Neural progenitor cell (in vitro differentiated cells): ENCODE measurements at regions not wholly inside any gene's neighbourhood (a gene's known extent, or its start where the extent isn't known, plus 50 kb on each side); places are given as distances from the start of the nearest gene placed in this dataset.

Experiments used
- DNase-seq: peaks from one replicate; pipeline ENCODE4 v3.0.0-alpha.2; 2016; ENCODE audit warnings: low spot score
- H2AFZ ChIP-seq: fragments of 200-600 bp; sonication (generic); replicated peaks from 2 replicates; pipeline ENCODE4 v1.6.1; 2016; ENCODE audit warnings: antibody characterized with exemption
- H3F3A ChIP-seq: fragments of 200-600 bp; sonication (generic); 2 replicates; pipeline ENCODE4 v1.6.1; 2016; ENCODE audit warnings: antibody characterized with exemption, low read depth
- H3K27ac ChIP-seq: fragments of 200-600 bp; sonication (generic); 2 replicates; pipeline ENCODE4 v1.5.1; 2016; ENCODE audit warnings: mild to moderate bottlenecking
- H3K27me3 ChIP-seq: fragments of 200-600 bp; sonication (generic); 2 replicates; pipeline ENCODE4 v1.6.1; 2016; ENCODE audit warnings: mild to moderate bottlenecking, moderate library complexity
- H3K36me3 ChIP-seq: fragments of 200-600 bp; sonication (generic); 2 replicates; pipeline ENCODE4 v1.5.1; 2016
- H3K4me1 ChIP-seq: fragments of 200-600 bp; sonication (generic); 2 replicates; pipeline ENCODE4 v1.6.1; 2016; ENCODE audit warnings: mixed run types
- H3K4me2 ChIP-seq: fragments of 200-600 bp; sonication (generic); 2 replicates; pipeline ENCODE4 v1.6.1; 2016
- H3K4me3 ChIP-seq: fragments of 200-600 bp; sonication (generic); 2 replicates; pipeline ENCODE4 v1.5.1; 2016
- H3K79me2 ChIP-seq: fragments of 200-600 bp; sonication (generic); 2 replicates; pipeline ENCODE4 v1.6.1; 2016; ENCODE audit warnings: low read depth
- H3K9ac ChIP-seq: fragments of 200-600 bp; sonication (generic); 2 replicates; pipeline ENCODE4 v1.6.1; 2016
- H3K9me3 ChIP-seq: fragments of 200-600 bp; sonication (generic); 2 replicates; pipeline ENCODE4 v1.5.1; 2016; ENCODE audit warnings: low read depth
- H4K20me1 ChIP-seq: fragments of 200-600 bp; sonication (generic); 2 replicates; pipeline ENCODE4 v1.6.1; 2016; ENCODE audit warnings: low read depth
- H3K27ac Mint-ChIP-seq: 3 replicates; pipeline ENCODE4 v1.8.0; 2021; ENCODE audit warnings: mixed read lengths
- H3K27me3 Mint-ChIP-seq: 2 replicates; pipeline ENCODE4 v1.8.0; 2022; ENCODE audit warnings: low read depth, mild to moderate bottlenecking, inconsistent platforms, moderate library complexity, mixed read lengths; ENCODE audit not compliant: insufficient read depth
- H3K36me3 Mint-ChIP-seq: 3 replicates; pipeline ENCODE4 v1.8.0; 2021; ENCODE audit warnings: mixed read lengths
- H3K4me1 Mint-ChIP-seq: 3 replicates; pipeline ENCODE4 v1.8.0; 2021; ENCODE audit warnings: mixed read lengths
- H3K4me3 Mint-ChIP-seq: 3 replicates; pipeline ENCODE4 v1.8.0; 2021; ENCODE audit warnings: mild to moderate bottlenecking, moderate library complexity, mixed read lengths
- H3K9me3 Mint-ChIP-seq: 3 replicates; pipeline ENCODE4 v1.8.0; 2020; ENCODE audit warnings: mixed read lengths
- EZH2 ChIP-seq: fragments of 200-600 bp; sonication (generic); IDR thresholded peaks from 2 replicates; pipeline ENCODE4 v1.6.1; 2017; ENCODE audit warnings: antibody characterized with exemption, mild to moderate bottlenecking, moderate library complexity
- EZH2phosphoT487 ChIP-seq: fragments of 200-600 bp; sonication (generic); IDR thresholded peaks from 2 replicates; pipeline ENCODE4 v1.6.1; 2017; ENCODE audit warnings: antibody characterized with exemption
- TF ChIP-seq, protein P1 (sequence below): fragments of 200-600 bp; sonication (generic); IDR thresholded peaks from 2 replicates; pipeline ENCODE4 v1.5.1; 2017; ENCODE audit warnings: antibody characterized with exemption, mild to moderate bottlenecking

DNA sequence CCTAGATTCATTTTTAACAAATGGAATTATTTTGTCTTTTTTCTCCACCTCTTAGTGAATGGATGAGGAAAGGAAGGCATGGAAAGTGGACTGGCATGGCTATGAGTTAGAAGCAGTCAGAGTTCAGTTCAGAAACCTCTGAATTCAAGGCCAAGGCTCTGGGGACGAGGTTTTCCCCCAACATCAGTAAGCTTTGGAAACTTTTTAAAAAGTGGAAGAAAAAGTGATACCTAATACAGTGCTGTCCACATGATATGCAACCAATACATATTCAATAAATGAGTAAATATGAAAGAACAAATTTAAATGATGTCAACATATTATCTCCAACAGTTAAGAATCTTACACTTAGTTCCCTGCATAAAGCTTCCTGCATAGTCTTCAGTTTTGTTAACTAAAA lies 204.7 kb downstream of the HLX start:
- no peak overlapping the region for H3K4me2 ChIP-seq
- no peak overlapping the region for H3K27ac ChIP-seq
- no peak overlapping the region for H3K27ac Mint-ChIP-seq
- no peaks in the 10 kb centered on the region for H3F3A ChIP-seq
- no peaks in the 10 kb centered on the region for H3K36me3 Mint-ChIP-seq
- H3K4me1 ChIP-seq = no peaks in the 10 kb centered on the region
- H3K4me3 ChIP-seq = no peak overlapping the region
- H3K4me1 Mint-ChIP-seq = no peaks in the 10 kb centered on the region
- H2AFZ ChIP-seq = no peak overlapping the region
- TF ChIP-seq, protein P1, sequence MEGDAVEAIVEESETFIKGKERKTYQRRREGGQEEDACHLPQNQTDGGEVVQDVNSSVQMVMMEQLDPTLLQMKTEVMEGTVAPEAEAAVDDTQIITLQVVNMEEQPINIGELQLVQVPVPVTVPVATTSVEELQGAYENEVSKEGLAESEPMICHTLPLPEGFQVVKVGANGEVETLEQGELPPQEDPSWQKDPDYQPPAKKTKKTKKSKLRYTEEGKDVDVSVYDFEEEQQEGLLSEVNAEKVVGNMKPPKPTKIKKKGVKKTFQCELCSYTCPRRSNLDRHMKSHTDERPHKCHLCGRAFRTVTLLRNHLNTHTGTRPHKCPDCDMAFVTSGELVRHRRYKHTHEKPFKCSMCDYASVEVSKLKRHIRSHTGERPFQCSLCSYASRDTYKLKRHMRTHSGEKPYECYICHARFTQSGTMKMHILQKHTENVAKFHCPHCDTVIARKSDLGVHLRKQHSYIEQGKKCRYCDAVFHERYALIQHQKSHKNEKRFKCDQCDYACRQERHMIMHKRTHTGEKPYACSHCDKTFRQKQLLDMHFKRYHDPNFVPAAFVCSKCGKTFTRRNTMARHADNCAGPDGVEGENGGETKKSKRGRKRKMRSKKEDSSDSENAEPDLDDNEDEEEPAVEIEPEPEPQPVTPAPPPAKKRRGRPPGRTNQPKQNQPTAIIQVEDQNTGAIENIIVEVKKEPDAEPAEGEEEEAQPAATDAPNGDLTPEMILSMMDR = no peak
- TF ChIP-seq EZH2phosphoT487 (no peak), EZH2 (no peak)
- H3K36me3 ChIP-seq = no peaks in the 10 kb centered on the region
- H4K20me1 ChIP-seq = no peaks in the 10 kb centered on the region
- DNase-seq = no peak
- H3K4me3 Mint-ChIP-seq = no peak overlapping the region
- H3K27me3 Mint-ChIP-seq = no peaks in the 10 kb centered on the region
- no peaks in the 10 kb centered on the region for H3K79me2 ChIP-seq
- H3K9ac ChIP-seq = no peak overlapping the region
- H3K27me3 ChIP-seq = no peaks in the 10 kb centered on the region
- no peaks in the 10 kb centered on the region for H3K9me3 ChIP-seq
- H3K9me3 Mint-ChIP-seq = no peaks in the 10 kb centered on the region

DNA sequence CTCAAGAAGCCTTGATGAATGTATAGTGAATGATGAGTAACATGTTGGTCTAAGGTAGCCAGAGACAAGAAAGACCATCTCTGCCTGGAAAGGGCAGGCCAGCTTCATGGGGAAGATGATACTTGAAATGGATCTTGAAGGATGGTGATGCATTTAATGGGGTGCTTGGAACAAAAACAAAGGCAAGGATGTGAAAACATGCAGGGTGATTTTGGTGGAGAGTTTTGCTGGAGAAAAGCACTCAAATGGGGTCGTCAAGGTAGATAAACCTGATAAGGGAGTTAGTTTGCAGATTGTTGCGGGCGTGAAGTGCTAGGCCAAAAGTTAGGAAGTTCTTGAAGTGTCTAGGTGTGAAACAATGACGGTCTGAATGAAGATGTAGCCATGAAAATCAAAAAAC lies 205.4 kb downstream of the HLX start:
- no peak overlapping the region for H3K27ac ChIP-seq
- H3K9me3 ChIP-seq = no peaks in the 10 kb centered on the region
- H3K36me3 Mint-ChIP-seq = no peaks in the 10 kb centered on the region
- no peak overlapping the region for H3K27ac Mint-ChIP-seq
- H3K27me3 Mint-ChIP-seq = no peaks in the 10 kb centered on the region
- no peaks in the 10 kb centered on the region for H3K9me3 Mint-ChIP-seq
- no peak for DNase-seq
- no peak overlapping the region for H3K4me3 ChIP-seq
- no peaks in the 10 kb centered on the region for H3F3A ChIP-seq
- no peak overlapping the region for H3K4me2 ChIP-seq
- H4K20me1 ChIP-seq = no peaks in the 10 kb centered on the region
- H3K79me2 ChIP-seq = no peaks in the 10 kb centered on the region
- H2AFZ ChIP-seq = no peak overlapping the region
- no peaks in the 10 kb centered on the region for H3K4me1 ChIP-seq
- H3K4me1 Mint-ChIP-seq = no peaks in the 10 kb centered on the region
- TF ChIP-seq EZH2phosphoT487 (no peak), EZH2 (no peak)
- TF ChIP-seq, protein P1 = no peak
- H3K4me3 Mint-ChIP-seq = no peak overlapping the region
- H3K9ac ChIP-seq = no peak overlapping the region
- H3K27me3 ChIP-seq = no peaks in the 10 kb centered on the region
- H3K36me3 ChIP-seq = no peaks in the 10 kb centered on the region

GRCh38 chr1:221085701-221086375 lies 206.6 kb downstream of the HLX start:
- Histone ChIP-seq H3K9ac (no peak overlapping the region), H3K4me1 (no peaks in the 10 kb centered on the region), H3K27ac (no peak overlapping the region), H3F3A (no peaks in the 10 kb centered on the region), H4K20me1 (no peaks in the 10 kb centered on the region), H3K4me2 (no peak overlapping the region), H3K4me3 (no peak overlapping the region), H3K36me3 (no peaks in the 10 kb centered on the region), H3K79me2 (no peaks in the 10 kb centered on the region), H2AFZ (no peak overlapping the region), H3K9me3 (no peaks in the 10 kb centered on the region), H3K27me3 (no peaks in the 10 kb centered on the region)
- no peaks in the 10 kb centered on the region for H3K36me3 Mint-ChIP-seq
- no peak overlapping the region for H3K27ac Mint-ChIP-seq
- no peak for DNase-seq
- H3K9me3 Mint-ChIP-seq = no peaks in the 10 kb centered on the region
- H3K4me3 Mint-ChIP-seq = no peak overlapping the region
- no peaks in the 10 kb centered on the region for H3K27me3 Mint-ChIP-seq
- no peaks in the 10 kb centered on the region for H3K4me1 Mint-ChIP-seq
- TF ChIP-seq, protein P1 = no peak
- TF ChIP-seq EZH2phosphoT487 = no peak
